Keratinocyte (primary cell): ENCODE measurements at regions not wholly inside any gene's neighbourhood (a gene's known extent, or its start where the extent isn't known, plus 50 kb on each side); places are given as distances from the start of the nearest gene placed in this dataset.

ENCODE experiments used
- DNase-seq: peaks from one replicate; pipeline ENCODE4 v3.0.0-alpha.2; 2011; ENCODE audit warnings: low read depth, missing footprints, low spot score
- FAIRE-seq: peaks from 2 replicates; lab custom pipeline; 2011; peaks lifted over from hg19 to GRCh38; lab: Jason Lieb, UNC
- H2AFZ ChIP-seq: 2 replicates; pipeline ENCODE4 v1.6.0; 2012; ENCODE audit warnings: low read length, control low read depth, inconsistent platforms; ENCODE audit not compliant: control insufficient read depth
- H3K27ac ChIP-seq: 2 replicates; pipeline ENCODE4 v1.5.1; 2011; ENCODE audit warnings: low read length; ENCODE audit not compliant: control insufficient read depth, insufficient read depth
- H3K27me3 ChIP-seq: 3 replicates; pipeline ENCODE4 v1.6.0; 2011; ENCODE audit warnings: low read length; ENCODE audit not compliant: control insufficient read depth, insufficient read depth; ENCODE audit errors: extremely low read depth
- H3K36me3 ChIP-seq, 2 experiments: 2 replicates in 1 of 2; 3 replicates in 1 of 2; pipeline ENCODE4 v1.5.1; 2011; ENCODE audit warnings: low read length in 2 of 2, mild to moderate bottlenecking in 1 of 2; ENCODE audit not compliant: control insufficient read depth in 2 of 2, insufficient read depth in 2 of 2; ENCODE audit errors: extremely low read depth in 1 of 2
- H3K4me1 ChIP-seq: 3 replicates; pipeline ENCODE4 v1.5.1; 2011; ENCODE audit warnings: low read length; ENCODE audit not compliant: control insufficient read depth, insufficient read depth; ENCODE audit errors: extremely low read depth
- H3K4me2 ChIP-seq: 3 replicates; pipeline ENCODE4 v1.6.0; 2011; ENCODE audit warnings: low read depth, low read length; ENCODE audit not compliant: control insufficient read depth, insufficient read depth; ENCODE audit errors: extremely low read depth
- H3K4me3 ChIP-seq, 3 experiments: fragments of 200-600 bp in 1 of 3; sonication (generic) in 1 of 3; 2 replicates in 2 of 3; 3 replicates in 1 of 3; pipeline ENCODE4 v1.5.1; 2011 to 2016; ENCODE audit warnings: low read length in 3 of 3, mild to moderate bottlenecking in 3 of 3, control low read depth in 2 of 3, inconsistent platforms in 1 of 3, low read depth in 1 of 3, mixed read lengths in 1 of 3, mixed run types in 1 of 3, moderate library complexity in 1 of 3; ENCODE audit not compliant: control insufficient read depth in 2 of 3, insufficient read depth in 2 of 3; ENCODE audit errors: extremely low read depth in 1 of 3
- H3K79me2 ChIP-seq: 2 replicates; pipeline ENCODE4 v1.6.0; 2012; ENCODE audit warnings: low read length; ENCODE audit not compliant: control insufficient read depth, insufficient read depth
- H3K9ac ChIP-seq: 3 replicates; pipeline ENCODE4 v1.6.0; 2011; ENCODE audit warnings: low read length; ENCODE audit not compliant: control insufficient read depth, insufficient read depth; ENCODE audit errors: extremely low read depth
- H3K9me1 ChIP-seq: 3 replicates; pipeline ENCODE4 v1.6.0; 2011; ENCODE audit warnings: low read length; ENCODE audit not compliant: control insufficient read depth, insufficient read depth; ENCODE audit errors: extremely low read depth
- H3K9me3 ChIP-seq: 2 replicates; pipeline ENCODE4 v1.5.1; 2012; ENCODE audit warnings: low read depth, low read length; ENCODE audit not compliant: control insufficient read depth
- H4K20me1 ChIP-seq: 3 replicates; pipeline ENCODE4 v1.6.0; 2011; ENCODE audit warnings: low read length; ENCODE audit not compliant: control insufficient read depth, insufficient read depth; ENCODE audit errors: extremely low read depth
- CTCF ChIP-seq, 3 experiments: IDR thresholded peaks in 1 of 3; conservative IDR thresholded peaks in 1 of 3; optimal IDR thresholded peaks in 1 of 3; 2 replicates in 2 of 3; 3 replicates in 1 of 3; pipeline versions ENCODE3 to v1.5.1; 2011; ENCODE audit warnings: low read length in 3 of 3, mild to moderate bottlenecking in 3 of 3, moderate library complexity in 2 of 3, control low read depth in 1 of 3, inconsistent platforms in 1 of 3; ENCODE audit not compliant: insufficient read depth in 2 of 3; ENCODE audit errors: extremely low read depth in 1 of 3
- EZH2 ChIP-seq: IDR thresholded peaks from one replicate; pipeline ENCODE4 v1.6.1; 2012; ENCODE audit warnings: inconsistent platforms, mild to moderate bottlenecking, low read length, moderate library complexity
- dilution Hi-C: fragments of 300-500 bp; cut with MboI; formaldehyde crosslinking; loops from one replicate; pipeline ENCODE4 v1.7.0; 2020; ENCODE audit warnings: low sequenced_read_pairs; ENCODE audit not compliant: extremely low pct_ligation_motif_present

GRCh38 chr11:119885067-119885466, 156.1 kb upstream of the NECTIN1 start:
- Histone ChIP-seq H3K9me1 (no peaks in the 10 kb centered on the region), H4K20me1 (no peaks in the 10 kb centered on the region), H3K4me3 (no peak overlapping the region), H3K27ac (no peak overlapping the region), H3K36me3 (no peaks in the 10 kb centered on the region), H3K79me2 (no peaks in the 10 kb centered on the region), H2AFZ (no peak overlapping the region), H3K4me1 (no peaks in the 10 kb centered on the region), H3K27me3 (peaks cover 23% of the 10 kb centered on the region), H3K4me2 (no peak overlapping the region), H3K9ac (no peak overlapping the region), H3K9me3 (no peaks in the 10 kb centered on the region)
- dilution Hi-C loops: no loop called here
- FAIRE-seq (no peak), DNase-seq (no peak)
- TF ChIP-seq EZH2 (no peak), CTCF (optimal IDR thresholded peaks at IDR 0.05 in 1 of 3, IDR thresholded peaks at IDR 0.05 in 1 of 3, conservative IDR thresholded peaks at IDR 0.05 in 1 of 3; ENCODE audit: extremely low read depth in 1 of 3, insufficient read depth in 2 of 3, low read length in 3 of 3) (no peak)

GRCh38 chr11:119882316-119882715, 153.3 kb upstream of the NECTIN1 start:
- Histone ChIP-seq H3K9ac (no peak overlapping the region), H4K20me1 (no peaks in the 10 kb centered on the region), H3K27me3 (peaks cover 9% of the 10 kb centered on the region), H3K27ac (no peak overlapping the region), H3K4me2 (no peak overlapping the region), H3K79me2 (no peaks in the 10 kb centered on the region), H2AFZ (no peak overlapping the region), H3K4me3 (no peak overlapping the region), H3K36me3 (no peaks in the 10 kb centered on the region), H3K4me1 (no peaks in the 10 kb centered on the region), H3K9me3 (no peaks in the 10 kb centered on the region), H3K9me1 (no peaks in the 10 kb centered on the region)
- DNase-seq (no peak), FAIRE-seq (no peak)
- dilution Hi-C loops: no loop called here
- no peak for TF ChIP-seq EZH2
- TF ChIP-seq CTCF (optimal IDR thresholded peaks at IDR 0.05 in 1 of 3, IDR thresholded peaks at IDR 0.05 in 1 of 3, conservative IDR thresholded peaks at IDR 0.05 in 1 of 3; ENCODE audit: extremely low read depth in 1 of 3, insufficient read depth in 2 of 3, low read length in 3 of 3): no peak
